H1 (cell line): ENCODE measurements at regions not wholly inside any gene's neighbourhood (a gene's known extent, or its start where the extent isn't known, plus 50 kb on each side); places are given as distances from the start of the nearest gene placed in this dataset.

Source experiments
- CTCF ChIA-PET: fragments of 300-600 bp; sonication (Branson Sonifier 250); formaldehyde crosslinking; loops from one replicate; lab custom pipeline; 2021; ENCODE audit not compliant: partially characterized antibody; lab: Charles Lee
- POLR2A ChIA-PET: fragments of 300-600 bp; sonication (Branson Sonifier 250); formaldehyde crosslinking; loops from one replicate; lab custom pipeline; 2021; ENCODE audit warnings: inconsistent platforms; ENCODE audit not compliant: partially characterized antibody; lab: Charles Lee
- DNase-seq, 2 experiments: peaks; one replicate each; pipeline versions ENCODE4 v3.0.0 to v3.0.0-alpha.2; 2010 to 2022; ENCODE audit warnings: low spot score in 2 of 2, low read depth in 1 of 2, mixed read lengths in 1 of 2
- FAIRE-seq: peaks from 2 replicates; lab custom pipeline; 2011; peaks lifted over from hg19 to GRCh38; lab: Jason Lieb, UNC
- H2AFZ ChIP-seq: 2 replicates; pipeline ENCODE4 v1.8.1; 2012; ENCODE audit warnings: low read length, inconsistent platforms
- H2AK5ac ChIP-seq: 2 replicates; pipeline ENCODE4 v1.6.1; 2013; ENCODE audit warnings: low read depth, low read length
- H2BK120ac ChIP-seq: replicated peaks from 2 replicates; pipeline ENCODE3; 2013; ENCODE audit warnings: low read depth, low read length, inconsistent platforms
- H2BK12ac ChIP-seq: 2 replicates; pipeline ENCODE4 v1.6.1; 2013; ENCODE audit warnings: low read depth, low read length
- H2BK15ac ChIP-seq: 2 replicates; pipeline ENCODE4 v1.6.1; 2013; ENCODE audit warnings: low read length
- H2BK20ac ChIP-seq: 2 replicates; pipeline ENCODE4 v1.6.1; 2013; ENCODE audit warnings: low read length
- H2BK5ac ChIP-seq: 2 replicates; pipeline ENCODE4 v1.6.1; 2013; ENCODE audit warnings: low read depth, low read length
- H3K14ac ChIP-seq: 2 replicates; pipeline ENCODE4 v1.6.1; 2013; ENCODE audit warnings: inconsistent platforms; ENCODE audit not compliant: insufficient read length
- H3K18ac ChIP-seq: 2 replicates; pipeline ENCODE4 v1.6.1; 2013; ENCODE audit warnings: low read length; ENCODE audit errors: extremely low read depth
- H3K23ac ChIP-seq: 2 replicates; pipeline ENCODE4 v1.6.1; 2013; ENCODE audit warnings: inconsistent platforms; ENCODE audit not compliant: insufficient read length
- H3K23me2 ChIP-seq: 2 replicates; pipeline ENCODE4 v1.6.1; 2013; ENCODE audit warnings: low read depth, low read length
- H3K27ac ChIP-seq: 2 replicates; pipeline ENCODE4 v1.6.1; 2011; ENCODE audit warnings: low read depth, low read length, inconsistent platforms
- H3K27me3 ChIP-seq, 4 experiments: replicated peaks in 1 of 4; 1 replicate in 1 of 4; 2 replicates in 3 of 4; pipeline versions ENCODE4 v1.6.1 to v1.8.1; 2011 to 2013; ENCODE audit warnings: low read length in 3 of 4, mild to moderate bottlenecking in 3 of 4, inconsistent platforms in 2 of 4, mixed read lengths in 2 of 4, moderate library complexity in 1 of 4; ENCODE audit not compliant: control insufficient read depth in 3 of 4, insufficient read depth in 3 of 4; ENCODE audit errors: extremely low read depth in 1 of 4
- H3K36me3 ChIP-seq, 4 experiments: 2 replicates each; pipeline versions ENCODE4 v1.6.1 to v1.8.1; 2011 to 2013; ENCODE audit warnings: mild to moderate bottlenecking in 4 of 4, low read length in 3 of 4, moderate library complexity in 2 of 4, control low read depth in 1 of 4, inconsistent platforms in 1 of 4; ENCODE audit not compliant: insufficient read depth in 4 of 4, control insufficient read depth in 2 of 4
- H3K4ac ChIP-seq: replicated peaks from 2 replicates; pipeline ENCODE3; 2013; ENCODE audit warnings: low read length, low read depth, mixed read lengths, inconsistent platforms; ENCODE audit not compliant: insufficient read length
- H3K4me1 ChIP-seq, 4 experiments: replicated peaks in 1 of 4; 1 replicate in 1 of 4; 2 replicates in 3 of 4; pipeline versions ENCODE4 v1.6.1 to v1.8.1; 2011 to 2013; ENCODE audit warnings: low read length in 3 of 4, inconsistent platforms in 2 of 4, mixed read lengths in 1 of 4; ENCODE audit not compliant: insufficient read depth in 4 of 4, control insufficient read depth in 3 of 4
- H3K4me2 ChIP-seq, 2 experiments: 2 replicates each; pipeline versions ENCODE4 v1.6.1 to v1.8.1; 2011 to 2013; ENCODE audit warnings: low read depth in 2 of 2, low read length in 2 of 2, control low read depth in 1 of 2, inconsistent platforms in 1 of 2, mild to moderate bottlenecking in 1 of 2; ENCODE audit not compliant: insufficient read depth in 1 of 2
- H3K4me3 ChIP-seq, 4 experiments: fragments of 200-600, 300-600 bp in 1 of 4; sonication (generic), shearing (Covaris generic), sonication (Bioruptor Twin) in 1 of 4; 2 replicates each; pipeline versions ENCODE4 v1.5.1 to v1.8.1; 2011 to 2016; ENCODE audit warnings: low read length in 4 of 4, low read depth in 3 of 4, control low read depth in 2 of 4, inconsistent platforms in 2 of 4, mild to moderate bottlenecking in 2 of 4, mixed read lengths in 1 of 4, moderate library complexity in 1 of 4; ENCODE audit not compliant: insufficient read depth in 2 of 4; ENCODE audit errors: extremely low read depth in 1 of 4
- H3K56ac ChIP-seq: replicated peaks from 2 replicates; pipeline ENCODE3; 2013; ENCODE audit warnings: low read depth, mild to moderate bottlenecking, mixed read lengths, low read length, inconsistent platforms; ENCODE audit not compliant: insufficient read length
- H3K79me1 ChIP-seq: 2 replicates; pipeline ENCODE4 v1.6.1; 2013; ENCODE audit warnings: low read depth, low read length, control low read depth
- H3K79me2 ChIP-seq, 2 experiments: 2 replicates each; pipeline versions ENCODE4 v1.6.1 to v1.8.1; 2012 to 2013; ENCODE audit warnings: low read length in 2 of 2, mild to moderate bottlenecking in 2 of 2, inconsistent platforms in 1 of 2; ENCODE audit not compliant: insufficient read depth in 2 of 2, control insufficient read depth in 1 of 2
- H3K9ac ChIP-seq, 4 experiments: replicated peaks in 1 of 4; 1 replicate in 1 of 4; 2 replicates in 3 of 4; pipeline versions ENCODE4 v1.6.1 to v1.8.1; 2011 to 2013; ENCODE audit warnings: low read depth in 3 of 4, low read length in 3 of 4, control low read depth in 2 of 4, mild to moderate bottlenecking in 2 of 4, moderate library complexity in 2 of 4, inconsistent platforms in 1 of 4; ENCODE audit errors: extremely low read depth in 1 of 4
- H3K9me3 ChIP-seq, 2 experiments: 2 replicates each; pipeline versions ENCODE4 v1.6.1 to v1.8.1; 2012 to 2013; ENCODE audit warnings: mild to moderate bottlenecking in 2 of 2, moderate library complexity in 2 of 2, control low read depth in 1 of 2, inconsistent platforms in 1 of 2, low read depth in 1 of 2, low read length in 1 of 2, mixed read lengths in 1 of 2; ENCODE audit not compliant: insufficient read depth in 2 of 2
- H4K20me1 ChIP-seq, 2 experiments: replicated peaks in 1 of 2; 2 replicates each; pipeline versions ENCODE3 to v1.8.1; 2011 to 2013; ENCODE audit warnings: inconsistent platforms in 2 of 2, low read length in 2 of 2, mild to moderate bottlenecking in 1 of 2; ENCODE audit not compliant: insufficient read depth in 2 of 2, control insufficient read depth in 1 of 2
- H4K5ac ChIP-seq: 2 replicates; pipeline ENCODE4 v1.6.1; 2013; ENCODE audit warnings: low read length, low read depth, mixed read lengths, inconsistent platforms; ENCODE audit not compliant: insufficient read length
- H4K8ac ChIP-seq: 2 replicates; pipeline ENCODE4 v1.8.0; 2013; ENCODE audit warnings: mild to moderate bottlenecking, moderate library complexity, low read length, inconsistent platforms; ENCODE audit not compliant: insufficient read depth; ENCODE audit errors: extremely low read depth
- H4K91ac ChIP-seq: replicated peaks from 2 replicates; pipeline ENCODE3; 2013; ENCODE audit warnings: low read length, mixed read lengths, inconsistent platforms; ENCODE audit not compliant: insufficient read length
- BRCA1 ChIP-seq: IDR thresholded peaks from 2 replicates; pipeline ENCODE4 v1.6.1; 2012; ENCODE audit warnings: low read depth, low read length, improper control_type of control experiment
- CBX8 ChIP-seq: fragments of 300-800, 300-1000 bp; sonication (generic); IDR thresholded peaks from 2 replicates; pipeline ENCODE4 v1.7.1; 2016; ENCODE audit warnings: low read depth, low read length, borderline replicate concordance
- CTBP2 ChIP-seq: IDR thresholded peaks from 2 replicates; pipeline ENCODE4 v1.7.0; 2011; ENCODE audit warnings: borderline replicate concordance, mild to moderate bottlenecking, moderate library complexity, mixed read lengths, low read length; ENCODE audit not compliant: insufficient read depth, insufficient read length
- GABPA ChIP-seq: IDR thresholded peaks from 2 replicates; pipeline ENCODE4 v1.6.1; 2011; ENCODE audit warnings: mild to moderate bottlenecking, low read length, moderate library complexity, borderline replicate concordance; ENCODE audit not compliant: insufficient read depth
- GTF2F1 ChIP-seq: IDR thresholded peaks from 2 replicates; pipeline ENCODE4 v1.6.1; 2012; ENCODE audit warnings: low read depth, low read length, improper control_type of control experiment, borderline replicate concordance
- JUND ChIP-seq: IDR thresholded peaks from 2 replicates; pipeline ENCODE4 v1.6.1; 2011; ENCODE audit warnings: mild to moderate bottlenecking, improper control_type of control experiment, low read length
- NANOG ChIP-seq: IDR thresholded peaks from 2 replicates; pipeline ENCODE4 v1.6.1; 2011; ENCODE audit warnings: low read length, low read depth, mild to moderate bottlenecking, inconsistent platforms; ENCODE audit not compliant: insufficient read depth, poor library complexity, severe bottlenecking
- RFX5 ChIP-seq: IDR thresholded peaks from 2 replicates; pipeline ENCODE4 v1.6.1; 2011; ENCODE audit warnings: low read depth, low read length, improper control_type of control experiment, borderline replicate concordance
- RXRA ChIP-seq: IDR thresholded peaks from 2 replicates; pipeline ENCODE4 v1.6.1; 2011; ENCODE audit warnings: low read depth, mild to moderate bottlenecking, low read length, moderate library complexity; ENCODE audit not compliant: insufficient read depth
- SAP30 ChIP-seq: fragments of 300-600 bp; sonication (generic); IDR thresholded peaks from 2 replicates; pipeline ENCODE4 v1.7.1; 2012; ENCODE audit warnings: low read length, moderate library complexity, mild to moderate bottlenecking, inconsistent platforms; ENCODE audit not compliant: insufficient read depth, insufficient replicate concordance
- SIRT6 ChIP-seq: IDR thresholded peaks from one replicate; pipeline ENCODE4 v1.7.1; 2012; ENCODE audit warnings: low read length, inconsistent platforms
- SRF ChIP-seq: IDR thresholded peaks from 2 replicates; pipeline ENCODE4 v1.6.1; 2011; ENCODE audit warnings: mild to moderate bottlenecking, low read depth, low read length, moderate library complexity
- TAF7 ChIP-seq: optimal IDR thresholded peaks from 2 replicates; pipeline ENCODE3; 2011; ENCODE audit warnings: low read depth, mild to moderate bottlenecking, inconsistent platforms, low read length, moderate library complexity, borderline replicate concordance
- TCF12 ChIP-seq: IDR thresholded peaks from 2 replicates; pipeline ENCODE4 v1.6.1; 2011; ENCODE audit warnings: low read depth, mild to moderate bottlenecking, low read length
- TEAD4 ChIP-seq: IDR thresholded peaks from 2 replicates; pipeline ENCODE4 v1.6.1; 2012; ENCODE audit warnings: low read depth, low read length, inconsistent platforms, mixed read lengths
- WGBS, 2 experiments: shearing (Covaris generic) in 1 of 2; methylation state at CpG; one replicate each; pipeline versions ENCODE4 v1.1.6 to v1.1.7; 2013 to 2015; ENCODE audit warnings: low lambda C conversion rate in 2 of 2, mixed read lengths in 2 of 2, inconsistent platforms in 1 of 2, low coverage in 1 of 2, missing lambda C conversion rate in 1 of 2; ENCODE audit not compliant: insufficient replicate concordance in 2 of 2, insufficient coverage in 1 of 2, insufficient read length in 1 of 2; ENCODE audit errors: extremely low coverage in 1 of 2, missing lambda C conversion rate in 1 of 2; 5-methylcytosine and 5-hydroxymethylcytosine counted together

DNA sequence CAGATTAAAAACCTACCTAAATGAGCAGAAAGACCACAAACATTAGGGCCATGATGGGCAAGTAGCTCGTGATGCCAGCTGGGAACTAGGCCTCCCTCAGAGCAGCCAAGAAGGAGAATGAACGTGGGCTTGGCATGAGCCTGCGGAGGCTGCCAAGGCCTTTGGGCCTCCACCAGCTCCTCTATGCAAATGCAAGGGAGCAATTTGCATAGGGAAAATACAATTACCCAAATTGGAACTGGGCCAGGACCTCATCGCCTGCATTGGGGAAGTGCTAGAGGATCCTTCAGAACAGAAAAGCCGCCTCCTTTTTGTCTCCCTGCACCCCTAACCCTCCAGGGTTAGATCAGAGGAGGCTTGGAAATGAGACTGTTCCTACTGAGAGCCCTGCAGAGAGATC is 326.4 kb downstream of the SMAD2 start:
- Histone ChIP-seq H2BK20ac (no peak overlapping the region), H3K4ac (no peak overlapping the region), H2BK5ac (no peak overlapping the region), H3K23ac (no peak overlapping the region), H3K79me1 (no peaks in the 10 kb centered on the region), H3K4me1 (no peaks in the 10 kb centered on the region; a peak in 1 of 7 replicates), H3K4me2 (no peak overlapping the region), H2BK120ac (no peak overlapping the region), H3K27ac (no peak overlapping the region), H3K4me3 (no peak overlapping the region), H4K5ac (no peak overlapping the region), H3K36me3 (no peaks in the 10 kb centered on the region), H3K23me2 (peaks cover 3% of the 10 kb centered on the region; the same call in 1 of the 2 replicates), H3K14ac (no peak overlapping the region), H2AK5ac (no peak overlapping the region), H2BK15ac (no peak overlapping the region), H4K91ac (no peak overlapping the region), H4K20me1 (no peaks in the 10 kb centered on the region), H3K56ac (no peak overlapping the region), H3K79me2 (no peaks in the 10 kb centered on the region), H3K18ac (no peak overlapping the region), H3K9ac (no peak overlapping the region), H4K8ac (no peak overlapping the region), H2AFZ (no peak overlapping the region), H2BK12ac (no peak overlapping the region), H3K27me3 (no peaks in the 10 kb centered on the region), H3K9me3 (no peaks in the 10 kb centered on the region)
- no peak for DNase-seq
- no peak for FAIRE-seq
- CTCF ChIA-PET = interaction anchor here (0.6 to 1.6 kb wide), 9 partner anchors 19 to 206 kb away, joined by 3 to 5 read pairs (median 3); no protein-coding TSS in a partner anchor
- POLR2A ChIA-PET = no interaction called here
- WGBS, 2 experiments = 68% methylated on average over 5 of the region's 5 CpGs; no CpG with 5 or more reads in 1 of the 2 experiments
- TF ChIP-seq TCF12 (no peak), GTF2F1 (no peak), JUND (no peak), SAP30 (no peak), GABPA (no peak), CBX8 (no peak), RFX5 (no peak), SRF (no peak), RXRA (no peak), TEAD4 (no peak), NANOG (no peak), SIRT6 (no peak), TAF7 (no peak), CTBP2 (no peak), BRCA1 (no peak)
